C4-2B (cell line): ENCODE measurements at regions not wholly inside any gene's neighbourhood (a gene's known extent, or its start where the extent isn't known, plus 50 kb on each side); places are given as distances from the start of the nearest gene placed in this dataset.

Source experiments
- H3K27ac ChIP-seq: fragments of 450-650 bp; 2 replicates; pipeline ENCODE4 v1.5.1; 2017
- ZFX ChIP-seq: fragments of 450-650 bp; IDR thresholded peaks from 2 replicates; pipeline ENCODE4 v1.6.1; 2017
- TF ChIP-seq, protein P1 (sequence below): fragments of 450-650 bp; conservative IDR thresholded peaks from 2 replicates; pipeline ENCODE4 v1.5.1; 2017; ENCODE audit warnings: mild to moderate bottlenecking

DNA sequence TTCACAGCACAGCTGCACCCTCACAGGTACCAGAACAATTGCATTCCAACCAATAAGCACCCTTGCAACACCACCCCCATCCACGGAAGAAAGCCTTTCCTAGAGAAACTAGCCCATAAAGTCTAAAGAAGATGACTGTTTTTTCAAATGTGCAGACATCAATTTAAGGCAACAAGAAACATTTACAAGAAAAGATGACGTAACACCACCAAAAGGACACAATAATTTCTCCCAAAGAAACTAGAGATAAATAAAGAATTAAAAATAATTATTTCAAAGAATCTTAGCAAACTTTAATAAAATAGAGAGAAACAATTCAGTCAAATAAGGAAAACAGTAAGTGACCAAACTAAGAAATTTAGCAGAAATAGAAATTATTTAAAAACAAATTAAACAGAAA, 352.3 kb upstream of the ATXN7L3B start:
- no peak overlapping the region for H3K27ac ChIP-seq
- no peak for TF ChIP-seq ZFX
- TF ChIP-seq, protein P1, sequence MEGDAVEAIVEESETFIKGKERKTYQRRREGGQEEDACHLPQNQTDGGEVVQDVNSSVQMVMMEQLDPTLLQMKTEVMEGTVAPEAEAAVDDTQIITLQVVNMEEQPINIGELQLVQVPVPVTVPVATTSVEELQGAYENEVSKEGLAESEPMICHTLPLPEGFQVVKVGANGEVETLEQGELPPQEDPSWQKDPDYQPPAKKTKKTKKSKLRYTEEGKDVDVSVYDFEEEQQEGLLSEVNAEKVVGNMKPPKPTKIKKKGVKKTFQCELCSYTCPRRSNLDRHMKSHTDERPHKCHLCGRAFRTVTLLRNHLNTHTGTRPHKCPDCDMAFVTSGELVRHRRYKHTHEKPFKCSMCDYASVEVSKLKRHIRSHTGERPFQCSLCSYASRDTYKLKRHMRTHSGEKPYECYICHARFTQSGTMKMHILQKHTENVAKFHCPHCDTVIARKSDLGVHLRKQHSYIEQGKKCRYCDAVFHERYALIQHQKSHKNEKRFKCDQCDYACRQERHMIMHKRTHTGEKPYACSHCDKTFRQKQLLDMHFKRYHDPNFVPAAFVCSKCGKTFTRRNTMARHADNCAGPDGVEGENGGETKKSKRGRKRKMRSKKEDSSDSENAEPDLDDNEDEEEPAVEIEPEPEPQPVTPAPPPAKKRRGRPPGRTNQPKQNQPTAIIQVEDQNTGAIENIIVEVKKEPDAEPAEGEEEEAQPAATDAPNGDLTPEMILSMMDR: no peak

DNA sequence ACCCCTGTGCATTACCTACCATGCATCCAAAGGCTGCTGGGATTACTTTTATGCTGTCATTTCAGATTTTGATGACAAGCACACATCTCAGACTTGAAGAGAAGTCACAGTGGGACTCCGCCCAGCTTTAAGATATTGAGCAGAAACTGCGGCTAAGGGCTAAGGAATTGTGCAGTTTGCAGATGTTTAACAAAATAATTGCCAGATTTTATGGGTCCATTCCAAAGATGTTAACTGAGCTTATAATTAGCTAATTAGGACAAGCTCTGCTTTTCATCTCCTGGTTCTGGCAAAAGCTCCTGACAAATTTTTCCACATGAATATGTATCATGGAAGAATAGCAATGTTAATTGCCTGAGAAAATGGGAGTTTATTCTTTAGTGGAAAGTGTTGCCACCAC, 344.4 kb upstream of the ATXN7L3B start:
- H3K27ac ChIP-seq: no peak overlapping the region
- no peak for TF ChIP-seq ZFX
- TF ChIP-seq, protein P1: no peak

DNA sequence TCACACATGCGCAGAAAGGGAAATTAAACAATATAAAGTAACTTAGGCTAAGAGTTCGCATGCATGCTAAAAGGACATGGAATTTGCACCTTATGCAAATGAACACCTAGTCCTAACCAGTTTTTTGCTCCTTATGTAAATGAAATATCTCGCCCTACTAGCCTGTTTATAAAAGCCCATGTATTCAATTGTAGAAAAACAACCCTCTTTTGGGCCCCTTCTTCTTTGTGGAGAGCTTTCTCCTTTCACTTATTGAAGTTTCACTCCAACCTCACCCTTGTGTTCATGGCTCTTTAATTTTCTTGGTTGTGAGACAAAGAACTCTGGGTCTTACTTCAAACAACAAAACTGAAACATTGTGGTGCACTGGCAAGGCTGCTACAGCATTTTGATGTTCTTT, 333.4 kb upstream of the ATXN7L3B start:
- TF ChIP-seq ZFX: no peak
- TF ChIP-seq, protein P1: no peak
- no peak overlapping the region for H3K27ac ChIP-seq

DNA sequence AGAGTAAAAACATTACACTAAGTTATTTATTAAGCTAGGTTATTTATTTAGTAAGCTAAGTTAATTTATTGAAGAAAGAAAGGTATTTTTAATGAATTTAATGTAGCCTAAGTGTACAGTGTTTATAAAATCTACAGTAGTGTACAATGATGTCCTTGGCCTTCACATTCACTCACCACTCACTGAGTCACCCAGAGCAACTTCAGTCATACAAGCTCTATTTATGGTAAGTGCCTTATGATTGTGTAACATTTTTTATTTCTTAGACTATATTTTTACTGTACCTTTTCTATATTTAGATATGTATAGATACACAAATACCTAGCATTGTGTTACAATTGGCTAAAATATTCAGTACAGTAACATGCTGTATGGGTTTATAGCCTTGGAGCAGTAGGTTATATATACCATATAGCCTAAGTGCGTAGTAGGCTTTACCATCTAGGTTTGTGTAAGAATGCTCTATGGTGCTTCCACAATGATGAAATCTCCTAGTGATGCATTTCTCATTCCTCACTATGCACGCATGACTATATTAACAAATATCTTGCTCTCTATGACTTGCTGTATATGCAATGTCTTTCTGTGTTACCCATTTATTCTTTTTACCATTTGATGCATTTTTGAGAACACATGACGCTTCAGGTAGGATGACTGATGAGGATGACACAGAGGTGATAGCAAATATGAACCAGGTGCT, 309.6 kb upstream of the ATXN7L3B start:
- TF ChIP-seq, protein P1: no peak
- TF ChIP-seq ZFX: no peak
- no peak overlapping the region for H3K27ac ChIP-seq

DNA sequence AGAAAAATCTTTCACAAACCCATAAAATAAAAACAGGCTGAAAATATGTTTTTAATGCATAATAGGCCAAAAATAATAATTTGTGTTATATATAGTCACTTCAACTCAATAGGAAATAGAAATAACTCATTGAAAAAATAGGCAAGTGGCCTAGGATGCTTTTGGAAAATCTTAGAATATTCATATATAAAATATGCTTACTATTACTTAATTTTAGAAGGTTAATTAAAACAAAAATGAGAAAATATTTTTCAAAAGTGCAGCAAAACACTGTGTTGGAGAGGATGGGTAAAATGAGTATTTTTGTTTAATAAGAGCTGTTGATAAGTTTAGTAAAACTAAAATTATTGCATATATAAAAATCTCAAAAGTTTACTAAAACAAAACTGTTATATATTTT, 308.0 kb upstream of the ATXN7L3B start:
- H3K27ac ChIP-seq: no peak overlapping the region
- TF ChIP-seq, protein P1: no peak
- TF ChIP-seq ZFX: no peak

DNA sequence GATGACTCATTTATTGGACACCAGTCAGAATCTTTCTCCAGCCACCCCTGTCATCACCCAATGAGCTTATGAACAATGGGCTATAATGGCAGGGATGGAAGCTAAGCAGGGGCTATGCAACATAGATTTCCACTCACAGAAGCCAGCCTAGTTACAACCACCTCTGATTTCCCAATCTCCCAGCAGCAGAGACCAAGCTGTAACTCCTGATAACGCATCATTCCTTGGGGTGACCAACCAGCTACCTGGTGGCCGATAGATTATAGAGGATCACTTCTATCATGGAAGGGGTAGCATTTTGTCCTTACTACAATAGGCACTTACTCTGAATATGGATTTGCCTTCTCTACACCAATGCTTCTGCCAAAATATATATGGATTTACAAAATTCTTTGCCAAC, 302.3 kb upstream of the ATXN7L3B start:
- H3K27ac ChIP-seq: no peak overlapping the region
- no peak for TF ChIP-seq ZFX
- TF ChIP-seq, protein P1: no peak

DNA sequence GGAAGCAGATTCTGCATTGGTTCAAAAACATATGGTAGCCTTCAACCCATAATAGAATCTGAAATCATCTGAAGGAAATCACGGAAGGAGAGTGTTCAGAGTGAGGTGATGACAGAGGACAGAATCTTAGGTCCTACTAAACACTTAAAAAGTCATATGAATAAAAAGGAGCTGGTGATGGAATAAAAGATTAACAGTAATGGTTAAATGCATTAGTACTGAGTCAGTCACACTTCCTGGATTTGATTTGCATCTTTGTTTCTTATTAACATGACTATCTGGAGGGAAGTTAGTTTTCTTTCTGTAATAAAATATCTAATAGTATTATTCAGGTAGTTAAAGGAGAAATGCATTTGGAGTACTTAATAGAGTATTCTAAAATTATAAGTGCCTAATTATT, 296.3 kb upstream of the ATXN7L3B start:
- TF ChIP-seq, protein P1: no peak
- TF ChIP-seq ZFX: no peak
- no peak overlapping the region for H3K27ac ChIP-seq
